Muscle layer of duodenum (tissue), 2 donors: ENCODE measurements at regions not wholly inside any gene's neighbourhood (a gene's known extent, or its start where the extent isn't known, plus 50 kb on each side); places are given as distances from the start of the nearest gene placed in this dataset.
"Not testable (repeated sequence)": the region's sequence is repeated elsewhere in the genome, so short reads cannot be mapped to it uniquely, and the experiment has no call there.

Experiments
- H3K27ac ChIP-seq: one replicate; pipeline ENCODE4 v1.7.0; 2013; ENCODE audit warnings: mild to moderate bottlenecking, low read length
- H3K27me3 ChIP-seq: one replicate; pipeline ENCODE4 v1.7.0; 2013; ENCODE audit warnings: low read depth, mild to moderate bottlenecking, control low read depth, low read length
- H3K36me3 ChIP-seq, 2 donors: one replicate each; pipeline ENCODE4 v1.7.0; 2013; ENCODE audit warnings: low read length in 2 of 2, control low read depth in 1 of 2, mild to moderate bottlenecking in 1 of 2; ENCODE audit not compliant: insufficient read depth in 2 of 2, control insufficient read depth in 1 of 2
- H3K4me1 ChIP-seq, 2 donors: one replicate each; pipeline ENCODE4 v1.7.0; 2013; ENCODE audit warnings: low read length in 2 of 2, mild to moderate bottlenecking in 2 of 2, control low read depth in 1 of 2, moderate library complexity in 1 of 2; ENCODE audit not compliant: insufficient read depth in 2 of 2, control insufficient read depth in 1 of 2
- H3K4me3 ChIP-seq, 2 donors: one replicate each; pipeline ENCODE4 v1.7.0; 2013; ENCODE audit warnings: low read length in 2 of 2, low read depth in 1 of 2, mild to moderate bottlenecking in 1 of 2
- H3K9me3 ChIP-seq, 2 donors: one replicate each; pipeline ENCODE4 v1.7.0; 2013; ENCODE audit warnings: low read length in 2 of 2, control low read depth in 1 of 2, mild to moderate bottlenecking in 1 of 2; ENCODE audit not compliant: control insufficient read depth in 1 of 2
- donor health status: healthy.

DNA sequence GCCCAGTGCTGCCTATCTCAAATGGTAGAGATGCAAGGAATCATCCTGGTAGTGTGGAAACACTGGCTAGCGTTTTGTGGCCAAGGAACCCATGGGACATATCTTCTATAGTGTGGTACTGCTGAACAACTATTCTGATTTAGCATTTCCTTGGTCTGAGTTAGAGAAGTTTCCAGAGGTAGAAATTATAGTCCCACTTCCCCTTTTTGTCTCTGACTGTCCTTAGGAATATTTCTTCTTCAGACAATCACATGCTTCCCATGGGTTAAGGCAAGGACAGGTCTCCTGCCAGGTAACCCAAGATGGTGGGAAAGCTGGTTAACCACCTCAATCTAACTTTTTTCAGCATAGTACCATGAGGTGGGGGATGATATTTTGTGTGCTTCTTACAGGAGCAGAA is 729.5 kb upstream of the LRRTM4 start:
- no peaks in the 10 kb centered on the region for H3K4me1 ChIP-seq
- peaks cover 0 to 2% of the 10 kb centered on the region in 2 donors for H3K9me3 ChIP-seq
- H3K4me3 ChIP-seq, result no peak overlapping the region
- no peaks in the 10 kb centered on the region for H3K36me3 ChIP-seq
- H3K27ac ChIP-seq, result no peak overlapping the region
- H3K27me3 ChIP-seq, result no peaks in the 10 kb centered on the region

- no peak overlapping the region for H3K4me3 ChIP-seq
- H3K27me3 ChIP-seq, result no peaks in the 10 kb centered on the region
- no peaks in the 10 kb centered on the region for H3K9me3 ChIP-seq
- H3K4me1 ChIP-seq, result no peaks in the 10 kb centered on the region
- H3K27ac ChIP-seq, result no peak overlapping the region
- H3K36me3 ChIP-seq, result no peaks in the 10 kb centered on the region
Measured at GRCh38 chr2:78260861-78261260, 738.7 kb upstream of the LRRTM4 start.

GRCh38 chr2:78261454-78261853 is 739.3 kb upstream of the LRRTM4 start:
- H3K27ac ChIP-seq, result no peak overlapping the region
- no peak overlapping the region for H3K4me3 ChIP-seq
- H3K36me3 ChIP-seq, result no peaks in the 10 kb centered on the region
- H3K4me1 ChIP-seq, result no peaks in the 10 kb centered on the region
- no peaks in the 10 kb centered on the region for H3K27me3 ChIP-seq
- no peaks in the 10 kb centered on the region for H3K9me3 ChIP-seq

DNA sequence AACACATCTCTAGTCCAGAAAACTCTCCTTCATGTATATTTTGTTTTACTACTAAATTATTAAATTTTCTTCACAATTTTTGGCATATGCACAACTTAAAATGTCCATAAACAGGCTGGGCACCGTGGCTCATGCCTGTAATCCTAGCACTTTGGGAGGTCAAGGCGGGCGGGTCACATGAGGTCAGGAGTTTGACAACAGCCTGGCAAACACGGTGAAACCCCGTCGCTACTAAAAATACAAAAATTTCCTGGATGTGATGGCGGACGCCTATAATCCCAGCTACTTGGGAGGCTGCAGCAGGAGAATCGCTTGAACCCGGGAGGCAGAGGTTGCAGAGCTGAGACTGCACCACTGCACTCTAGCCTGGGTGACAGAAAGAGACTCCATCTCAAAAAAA is 739.9 kb upstream of the LRRTM4 start:
- not testable (repeated sequence) for H3K27me3 ChIP-seq, H3K4me3 ChIP-seq, H3K9me3 ChIP-seq, H3K4me1 ChIP-seq, H3K36me3 ChIP-seq, H3K27ac ChIP-seq

GRCh38 chr2:78262713-78263375 is 740.7 kb upstream of the LRRTM4 start:
- H3K4me3 ChIP-seq, result no peak overlapping the region
- no peaks in the 10 kb centered on the region for H3K4me1 ChIP-seq
- H3K27me3 ChIP-seq, result no peaks in the 10 kb centered on the region
- no peak overlapping the region for H3K27ac ChIP-seq
- H3K9me3 ChIP-seq, result no peaks in the 10 kb centered on the region
- H3K36me3 ChIP-seq, result no peaks in the 10 kb centered on the region

DNA sequence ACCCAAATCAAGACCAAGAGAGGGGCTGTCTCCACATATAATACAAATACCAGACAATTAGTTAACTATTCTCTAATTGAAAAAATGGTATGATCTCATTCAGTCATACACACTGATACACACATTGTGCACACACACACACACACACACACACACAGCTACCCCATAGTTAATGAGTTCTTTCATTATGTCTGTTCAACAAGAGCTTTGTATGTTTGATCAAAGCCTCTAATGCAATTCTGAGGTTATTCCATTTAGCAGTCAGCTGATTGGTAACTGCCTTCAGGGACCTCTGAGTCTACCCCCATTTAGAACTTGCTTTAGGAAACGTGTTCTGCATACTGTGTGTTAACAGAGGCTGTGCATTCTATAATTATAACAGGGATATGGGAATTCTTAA is 741.4 kb upstream of the LRRTM4 start:
- Histone ChIP-seq H3K27ac (no peak overlapping the region), H3K4me1 (no peaks in the 10 kb centered on the region), H3K4me3 (no peak overlapping the region), H3K27me3 (no peaks in the 10 kb centered on the region), H3K36me3 (no peaks in the 10 kb centered on the region), H3K9me3 (no peaks in the 10 kb centered on the region)

DNA sequence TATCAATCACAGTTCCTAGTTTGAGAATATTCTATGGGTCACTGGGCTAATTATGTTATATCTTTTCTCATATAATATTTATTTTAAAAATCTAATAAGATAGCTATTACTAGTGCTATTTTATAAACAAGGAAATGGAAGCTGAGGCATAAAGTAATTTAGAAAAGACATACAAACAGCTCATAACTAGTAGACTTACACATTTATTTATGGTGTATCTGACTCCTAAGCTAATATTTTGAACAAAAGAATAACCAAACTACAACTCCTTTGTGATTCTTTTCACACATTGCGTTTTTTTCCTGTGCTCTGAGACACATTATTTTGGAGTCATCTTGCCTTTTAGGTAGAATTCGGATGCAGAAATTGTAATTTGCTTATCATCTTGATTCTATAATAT is 742.0 kb upstream of the LRRTM4 start:
- Histone ChIP-seq H3K4me3 (no peak overlapping the region), H3K27ac (no peak overlapping the region), H3K27me3 (no peaks in the 10 kb centered on the region), H3K36me3 (no peaks in the 10 kb centered on the region), H3K4me1 (no peaks in the 10 kb centered on the region), H3K9me3 (no peaks in the 10 kb centered on the region)

DNA sequence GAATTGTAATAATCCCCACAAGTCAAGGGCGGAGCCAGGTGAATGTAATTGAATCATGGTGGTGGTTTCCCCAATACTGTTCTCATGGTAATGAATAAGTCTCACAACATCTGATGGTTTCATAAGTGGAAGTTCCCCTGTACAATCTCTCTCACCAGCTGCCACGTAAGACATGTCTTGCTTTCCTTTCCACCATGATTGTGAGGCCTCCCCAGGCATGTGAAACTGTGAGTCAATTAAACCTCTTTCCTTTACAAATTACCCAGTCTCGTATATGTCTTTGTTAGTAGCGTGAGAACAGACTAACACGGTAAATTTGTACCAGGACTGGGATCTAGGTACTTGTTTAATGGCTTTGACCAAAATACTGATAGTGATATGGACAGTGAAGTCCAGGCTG is 744.3 kb upstream of the REG3G start:
- no peaks in the 10 kb centered on the region for H3K4me1 ChIP-seq
- no peak overlapping the region for H3K27ac ChIP-seq
- no peaks in the 10 kb centered on the region for H3K36me3 ChIP-seq
- no peak overlapping the region for H3K4me3 ChIP-seq
- H3K27me3 ChIP-seq, result no peaks in the 10 kb centered on the region
- H3K9me3 ChIP-seq, result no peaks in the 10 kb centered on the region

DNA sequence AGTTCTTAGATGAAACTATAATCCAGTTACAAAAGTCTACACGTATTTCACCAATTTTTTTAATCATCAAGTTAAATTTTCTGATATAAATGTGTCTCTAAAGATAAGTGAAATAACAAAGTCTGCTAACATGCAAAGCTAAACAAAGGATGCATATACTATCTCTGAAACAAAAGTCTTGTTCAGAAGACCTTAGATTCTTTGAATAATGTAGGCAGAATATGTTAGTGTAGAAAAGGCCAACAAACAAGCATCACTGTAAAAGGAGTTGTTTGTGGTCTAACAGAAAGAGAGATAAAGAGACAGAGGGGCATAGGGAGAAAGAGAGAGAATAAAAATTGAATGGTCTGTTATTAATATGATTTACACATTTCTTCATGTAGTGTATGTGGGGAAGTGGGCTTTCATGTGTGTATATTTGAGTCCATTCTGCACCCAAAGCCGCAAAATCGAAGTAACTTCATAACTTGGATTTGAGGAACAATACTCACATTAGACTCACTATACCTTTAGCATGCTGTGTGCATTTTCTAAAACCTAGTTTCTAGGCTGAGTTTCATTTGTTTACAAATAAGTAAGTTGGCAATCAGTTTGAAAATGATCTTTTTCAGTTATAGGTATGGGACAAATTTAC is 734.8 kb upstream of the REG3G start:
- Histone ChIP-seq H3K36me3 (no peaks in the 10 kb centered on the region), H3K9me3 (no peaks in the 10 kb centered on the region), H3K4me1 (no peaks in the 10 kb centered on the region), H3K27me3 (no peaks in the 10 kb centered on the region), H3K4me3 (no peak overlapping the region), H3K27ac (no peak overlapping the region)

GRCh38 chr2:78293768-78294167 is 731.7 kb upstream of the REG3G start:
- Histone ChIP-seq H3K27ac (no peak overlapping the region), H3K9me3 (no peaks in the 10 kb centered on the region), H3K27me3 (no peaks in the 10 kb centered on the region), H3K4me1 (no peaks in the 10 kb centered on the region), H3K36me3 (no peaks in the 10 kb centered on the region), H3K4me3 (no peak overlapping the region)

GRCh38 chr2:78301166-78301789 is 724.2 kb upstream of the REG3G start:
- no peaks in the 10 kb centered on the region for H3K27me3 ChIP-seq
- no peaks in the 10 kb centered on the region for H3K4me1 ChIP-seq
- no peak overlapping the region for H3K27ac ChIP-seq
- H3K36me3 ChIP-seq, result no peaks in the 10 kb centered on the region
- no peak overlapping the region for H3K4me3 ChIP-seq
- H3K9me3 ChIP-seq, result no peaks in the 10 kb centered on the region

DNA sequence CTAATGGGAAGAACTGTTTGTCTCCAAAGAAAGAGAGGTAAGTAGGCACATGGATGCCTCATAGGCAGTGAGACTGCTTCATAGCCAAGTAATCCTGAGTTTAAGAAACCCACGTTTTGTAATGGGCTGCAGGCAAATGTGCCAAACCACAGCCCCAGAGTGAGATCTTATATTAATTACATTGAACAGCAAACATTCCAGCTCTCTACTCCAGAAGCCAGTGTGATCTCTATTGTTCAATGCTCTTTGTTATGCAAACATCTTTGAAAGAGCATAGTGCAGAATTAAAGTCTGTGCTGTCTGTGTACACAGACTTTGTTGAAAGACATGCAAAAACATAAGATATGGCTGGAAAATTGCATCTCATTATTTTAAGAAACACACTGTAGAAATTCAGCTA is 720.8 kb upstream of the REG3G start:
- Histone ChIP-seq H3K27ac (no peak overlapping the region), H3K4me3 (no peak overlapping the region), H3K27me3 (no peaks in the 10 kb centered on the region), H3K4me1 (no peaks in the 10 kb centered on the region), H3K9me3 (no peaks in the 10 kb centered on the region), H3K36me3 (no peaks in the 10 kb centered on the region)
